PC-9 (cell line): ENCODE measurements at regions not wholly inside any gene's neighbourhood (a gene's known extent, or its start where the extent isn't known, plus 50 kb on each side); places are given as distances from the start of the nearest gene placed in this dataset.

Source experiments
- BruUV-seq: library from RNA; stranded (reverse); fragments of 400-500 nt; replicated peaks from 2 replicates; lab custom pipeline; 2021; lab: Mats Ljungman, UMichigan
- CTCF ChIA-PET: fragments of 300-600 bp; sonication (Branson Sonifier 250); formaldehyde crosslinking; loops from one replicate; lab custom pipeline; 2022; ENCODE audit warnings: antibody characterized with exemption; lab: Charles Lee
- POLR2A ChIA-PET: fragments of 300-600 bp; sonication (Branson Sonifier 250); formaldehyde crosslinking; loops from one replicate; lab custom pipeline; 2022; ENCODE audit warnings: antibody characterized with exemption; ENCODE audit not compliant: unreplicated experiment; lab: Charles Lee
- DNase-seq, 2 experiments: peaks; one replicate each; pipeline versions ENCODE4 v3.0.0 to v3.0.0-alpha.2; 2015 to 2022; ENCODE audit warnings: mixed read lengths in 1 of 2
- H2AFZ ChIP-seq: fragments of 200-600 bp; sonication (generic); 2 replicates; pipeline ENCODE4 v1.8.1; 2017; ENCODE audit warnings: antibody characterized with exemption
- H3F3A ChIP-seq: fragments of 200-600 bp; sonication (generic); 2 replicates; pipeline ENCODE4 v1.8.1; 2017; ENCODE audit warnings: antibody characterized with exemption, mild to moderate bottlenecking, low read depth; ENCODE audit not compliant: insufficient read depth
- H3K27ac ChIP-seq: fragments of 200-600 bp; sonication (generic); 2 replicates; pipeline ENCODE4 v1.6.1; 2016; ENCODE audit warnings: mixed run types
- H3K27me3 ChIP-seq: fragments of 200-600 bp; sonication (generic); 2 replicates; pipeline ENCODE4 v1.6.1; 2016; ENCODE audit warnings: low read depth, mixed run types; ENCODE audit not compliant: insufficient read depth
- H3K36me3 ChIP-seq: fragments of 200-600 bp; sonication (generic); 2 replicates; pipeline ENCODE4 v1.6.1; 2016; ENCODE audit warnings: low read depth, mixed run types
- H3K4me1 ChIP-seq: fragments of 200-600 bp; sonication (generic); replicated peaks from 2 replicates; pipeline ENCODE4 v1.6.1; 2016; ENCODE audit warnings: mixed run types; ENCODE audit not compliant: insufficient read depth
- H3K4me2 ChIP-seq: fragments of 200-600 bp; sonication (generic); 2 replicates; pipeline ENCODE4 v1.6.1; 2017; ENCODE audit warnings: mixed run types
- H3K4me3 ChIP-seq: fragments of 200-600 bp; sonication (generic); 2 replicates; pipeline ENCODE4 v1.6.1; 2016; ENCODE audit warnings: mixed run types
- H3K79me2 ChIP-seq: fragments of 200-600 bp; sonication (generic); 2 replicates; pipeline ENCODE4 v1.6.1; 2017; ENCODE audit warnings: low read depth, mixed run types
- H3K9me2 ChIP-seq: fragments of 200-600 bp; sonication (generic); 2 replicates; pipeline ENCODE4 v1.8.1; 2017; ENCODE audit warnings: mild to moderate bottlenecking; ENCODE audit not compliant: insufficient read depth
- H3K9me3 ChIP-seq: fragments of 200-600 bp; sonication (generic); 2 replicates; pipeline ENCODE4 v1.8.1; 2016; ENCODE audit warnings: low read depth; ENCODE audit not compliant: insufficient read depth
- H4K20me1 ChIP-seq: fragments of 200-600 bp; sonication (generic); 2 replicates; pipeline ENCODE4 v1.8.1; 2017; ENCODE audit not compliant: insufficient read depth
- EZH2 ChIP-seq: fragments of 200-600 bp; sonication (generic); IDR thresholded peaks from 2 replicates; pipeline ENCODE4 v1.8.0; 2017; ENCODE audit warnings: antibody characterized with exemption, low read depth
- intact Hi-C: fragments of 100-400 bp; cut with micrococcal nuclease; formaldehyde crosslinking; loops from one replicate; pipeline ENCODE4 v1.10.0; 2022; ENCODE audit not compliant: unreplicated experiment
- TF ChIP-seq, protein P1 (sequence below): fragments of 200-600 bp; sonication (generic); conservative IDR thresholded peaks from 2 replicates; pipeline ENCODE4 v1.6.1; 2017; ENCODE audit warnings: mixed run types, antibody characterized with exemption, mild to moderate bottlenecking, moderate library complexity

DNA sequence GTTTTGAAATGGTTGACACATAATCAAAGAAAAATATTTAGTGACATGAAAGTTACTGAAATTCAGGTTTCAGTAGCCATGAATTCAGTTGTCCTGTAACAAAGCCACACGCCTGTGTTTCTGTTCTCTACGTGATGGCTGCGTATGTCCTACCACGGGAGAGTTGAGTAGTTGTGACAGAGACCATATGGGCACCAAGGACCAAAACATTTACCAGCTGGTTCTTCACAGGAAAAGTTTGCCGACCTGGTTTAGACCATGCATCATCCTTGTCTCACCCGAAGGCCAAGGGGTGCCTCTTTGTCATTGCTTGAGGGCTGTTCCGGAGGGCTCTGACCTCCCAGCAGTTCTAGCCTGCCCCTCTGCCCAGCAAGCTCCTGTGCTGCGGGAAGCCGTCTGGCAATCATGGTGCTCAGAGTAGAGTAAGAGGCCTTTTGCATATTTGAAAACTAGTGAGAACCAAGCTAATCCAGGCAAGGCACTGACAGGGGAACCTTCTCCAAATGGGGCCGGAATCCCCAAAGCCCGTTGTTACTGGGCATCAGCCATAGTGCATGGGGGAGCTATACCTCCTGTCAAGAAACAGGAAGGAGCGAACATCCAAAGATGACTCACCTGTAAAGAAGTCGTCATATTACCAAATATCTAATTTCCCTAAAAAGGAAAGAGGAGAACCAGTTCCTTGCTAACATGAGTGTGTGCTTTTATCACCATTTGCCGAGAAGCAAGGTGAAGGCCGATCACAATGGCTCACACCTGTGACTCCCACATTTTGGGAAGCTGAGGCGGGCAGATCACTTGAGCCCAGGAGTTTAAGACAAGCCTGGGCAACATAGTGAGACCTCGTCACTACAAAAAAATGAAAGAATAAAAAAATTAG lies 92.6 kb upstream of the RAB12 start:
- Histone ChIP-seq H3K4me1 (no peaks in the 10 kb centered on the region), H3K4me2 (no peak overlapping the region), H3K9me2 (no peaks in the 10 kb centered on the region), H3K9me3 (no peaks in the 10 kb centered on the region), H2AFZ (no peak overlapping the region), H3K4me3 (no peak overlapping the region), H3K27me3 (peaks cover 38% of the 10 kb centered on the region), H3K36me3 (no peaks in the 10 kb centered on the region), H3K27ac (no peak overlapping the region), H3K79me2 (no peaks in the 10 kb centered on the region), H3F3A (no peaks in the 10 kb centered on the region), H4K20me1 (no peaks in the 10 kb centered on the region)
- CTCF ChIA-PET, result interaction anchor here (0.6 kb wide), 1 partner anchor 93 kb away, joined by 8 read pairs; the partner anchor contains the start of gene RAB12
- intact Hi-C loops, result no loop called here
- no TSS peak for BruUV-seq
- no peak for DNase-seq
- TF ChIP-seq, protein P1, sequence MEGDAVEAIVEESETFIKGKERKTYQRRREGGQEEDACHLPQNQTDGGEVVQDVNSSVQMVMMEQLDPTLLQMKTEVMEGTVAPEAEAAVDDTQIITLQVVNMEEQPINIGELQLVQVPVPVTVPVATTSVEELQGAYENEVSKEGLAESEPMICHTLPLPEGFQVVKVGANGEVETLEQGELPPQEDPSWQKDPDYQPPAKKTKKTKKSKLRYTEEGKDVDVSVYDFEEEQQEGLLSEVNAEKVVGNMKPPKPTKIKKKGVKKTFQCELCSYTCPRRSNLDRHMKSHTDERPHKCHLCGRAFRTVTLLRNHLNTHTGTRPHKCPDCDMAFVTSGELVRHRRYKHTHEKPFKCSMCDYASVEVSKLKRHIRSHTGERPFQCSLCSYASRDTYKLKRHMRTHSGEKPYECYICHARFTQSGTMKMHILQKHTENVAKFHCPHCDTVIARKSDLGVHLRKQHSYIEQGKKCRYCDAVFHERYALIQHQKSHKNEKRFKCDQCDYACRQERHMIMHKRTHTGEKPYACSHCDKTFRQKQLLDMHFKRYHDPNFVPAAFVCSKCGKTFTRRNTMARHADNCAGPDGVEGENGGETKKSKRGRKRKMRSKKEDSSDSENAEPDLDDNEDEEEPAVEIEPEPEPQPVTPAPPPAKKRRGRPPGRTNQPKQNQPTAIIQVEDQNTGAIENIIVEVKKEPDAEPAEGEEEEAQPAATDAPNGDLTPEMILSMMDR, result no peak
- TF ChIP-seq EZH2, result no peak
- POLR2A ChIA-PET, result no interaction called here

DNA sequence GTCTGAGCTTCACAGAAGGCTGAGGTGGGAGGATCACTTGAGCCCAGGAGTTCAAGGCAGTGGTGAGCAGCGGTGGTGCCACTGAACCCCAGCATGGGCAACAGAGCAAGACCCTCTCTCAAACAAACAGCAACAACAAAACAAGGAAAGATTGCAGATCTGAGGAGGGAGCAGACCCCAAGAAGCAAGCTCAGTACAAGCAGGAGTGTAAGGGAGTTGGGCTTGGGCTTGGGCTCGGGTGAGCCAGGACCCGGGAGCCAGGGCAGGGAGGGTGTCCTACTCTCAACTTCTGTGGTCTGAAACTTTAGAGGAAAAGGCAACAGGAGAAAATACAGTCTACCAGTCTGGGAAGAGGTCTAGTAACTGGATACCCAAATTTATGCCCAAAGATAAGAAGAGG lies 92.0 kb upstream of the RAB12 start:
- no TSS peak for BruUV-seq
- no peak for DNase-seq
- H3K79me2 ChIP-seq, result no peaks in the 10 kb centered on the region
- H3F3A ChIP-seq, result no peaks in the 10 kb centered on the region
- H4K20me1 ChIP-seq, result no peaks in the 10 kb centered on the region
- H3K27ac ChIP-seq, result no peak overlapping the region
- no peak overlapping the region for H3K4me2 ChIP-seq
- CTCF ChIA-PET, result no interaction called here
- TF ChIP-seq, protein P1, result no peak
- TF ChIP-seq EZH2, result no peak
- no peaks in the 10 kb centered on the region for H3K36me3 ChIP-seq
- peaks cover 38% of the 10 kb centered on the region for H3K27me3 ChIP-seq
- no peak overlapping the region for H2AFZ ChIP-seq
- H3K9me2 ChIP-seq, result no peaks in the 10 kb centered on the region
- no peaks in the 10 kb centered on the region for H3K9me3 ChIP-seq
- H3K4me1 ChIP-seq, result no peaks in the 10 kb centered on the region
- POLR2A ChIA-PET, result no interaction called here
- intact Hi-C loops, result no loop called here
- no peak overlapping the region for H3K4me3 ChIP-seq

DNA sequence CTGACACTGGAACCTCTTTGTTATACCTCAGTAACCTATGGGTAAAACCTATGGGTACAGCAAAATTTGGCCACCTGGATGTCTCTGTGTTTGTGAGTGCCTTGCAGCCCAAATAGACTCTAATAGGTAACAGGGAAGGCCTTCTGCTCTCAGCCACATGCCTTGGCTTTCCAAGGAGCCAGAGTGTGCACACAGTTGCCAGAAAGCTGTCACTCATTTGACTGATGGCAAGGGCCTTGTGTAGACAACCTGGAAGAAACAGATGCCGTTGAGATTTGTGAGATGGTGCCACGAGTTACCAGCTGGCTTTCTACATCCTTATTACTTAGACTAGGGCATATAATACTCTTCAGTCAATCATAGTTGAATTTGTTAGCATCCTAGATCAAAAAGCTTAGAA lies 90.1 kb upstream of the RAB12 start:
- Histone ChIP-seq H3K27me3 (peaks cover 40% of the 10 kb centered on the region), H3K4me2 (no peak overlapping the region), H3K9me3 (no peaks in the 10 kb centered on the region), H3F3A (no peaks in the 10 kb centered on the region), H3K79me2 (no peaks in the 10 kb centered on the region), H4K20me1 (no peaks in the 10 kb centered on the region), H3K4me1 (no peaks in the 10 kb centered on the region), H3K9me2 (no peaks in the 10 kb centered on the region), H3K27ac (no peak overlapping the region), H3K36me3 (no peaks in the 10 kb centered on the region), H2AFZ (no peak overlapping the region), H3K4me3 (no peak overlapping the region)
- POLR2A ChIA-PET, result no interaction called here
- CTCF ChIA-PET, result no interaction called here
- no peak for DNase-seq
- intact Hi-C loops, result no loop called here
- no TSS peak for BruUV-seq
- TF ChIP-seq, protein P1, result no peak
- TF ChIP-seq EZH2, result no peak
